PC-9 (cell line): ENCODE measurements at regions not wholly inside any gene's neighbourhood (a gene's known extent, or its start where the extent isn't known, plus 50 kb on each side); places are given as distances from the start of the nearest gene placed in this dataset.

Experiments
- BruUV-seq: library from RNA; stranded (reverse); fragments of 400-500 nt; replicated peaks from 2 replicates; lab custom pipeline; 2021; lab: Mats Ljungman, UMichigan
- CTCF ChIA-PET: fragments of 300-600 bp; sonication (Branson Sonifier 250); formaldehyde crosslinking; loops from one replicate; lab custom pipeline; 2022; ENCODE audit warnings: antibody characterized with exemption; lab: Charles Lee
- POLR2A ChIA-PET: fragments of 300-600 bp; sonication (Branson Sonifier 250); formaldehyde crosslinking; loops from one replicate; lab custom pipeline; 2022; ENCODE audit warnings: antibody characterized with exemption; ENCODE audit not compliant: unreplicated experiment; lab: Charles Lee
- DNase-seq, 2 experiments: peaks; one replicate each; pipeline versions ENCODE4 v3.0.0 to v3.0.0-alpha.2; 2015 to 2022; ENCODE audit warnings: mixed read lengths in 1 of 2
- H2AFZ ChIP-seq: fragments of 200-600 bp; sonication (generic); 2 replicates; pipeline ENCODE4 v1.8.1; 2017; ENCODE audit warnings: antibody characterized with exemption
- H3F3A ChIP-seq: fragments of 200-600 bp; sonication (generic); 2 replicates; pipeline ENCODE4 v1.8.1; 2017; ENCODE audit warnings: antibody characterized with exemption, mild to moderate bottlenecking, low read depth; ENCODE audit not compliant: insufficient read depth
- H3K27ac ChIP-seq: fragments of 200-600 bp; sonication (generic); 2 replicates; pipeline ENCODE4 v1.6.1; 2016; ENCODE audit warnings: mixed run types
- H3K27me3 ChIP-seq: fragments of 200-600 bp; sonication (generic); 2 replicates; pipeline ENCODE4 v1.6.1; 2016; ENCODE audit warnings: low read depth, mixed run types; ENCODE audit not compliant: insufficient read depth
- H3K36me3 ChIP-seq: fragments of 200-600 bp; sonication (generic); 2 replicates; pipeline ENCODE4 v1.6.1; 2016; ENCODE audit warnings: low read depth, mixed run types
- H3K4me1 ChIP-seq: fragments of 200-600 bp; sonication (generic); replicated peaks from 2 replicates; pipeline ENCODE4 v1.6.1; 2016; ENCODE audit warnings: mixed run types; ENCODE audit not compliant: insufficient read depth
- H3K4me2 ChIP-seq: fragments of 200-600 bp; sonication (generic); 2 replicates; pipeline ENCODE4 v1.6.1; 2017; ENCODE audit warnings: mixed run types
- H3K4me3 ChIP-seq: fragments of 200-600 bp; sonication (generic); 2 replicates; pipeline ENCODE4 v1.6.1; 2016; ENCODE audit warnings: mixed run types
- H3K79me2 ChIP-seq: fragments of 200-600 bp; sonication (generic); 2 replicates; pipeline ENCODE4 v1.6.1; 2017; ENCODE audit warnings: low read depth, mixed run types
- H3K9me2 ChIP-seq: fragments of 200-600 bp; sonication (generic); 2 replicates; pipeline ENCODE4 v1.8.1; 2017; ENCODE audit warnings: mild to moderate bottlenecking; ENCODE audit not compliant: insufficient read depth
- H3K9me3 ChIP-seq: fragments of 200-600 bp; sonication (generic); 2 replicates; pipeline ENCODE4 v1.8.1; 2016; ENCODE audit warnings: low read depth; ENCODE audit not compliant: insufficient read depth
- H4K20me1 ChIP-seq: fragments of 200-600 bp; sonication (generic); 2 replicates; pipeline ENCODE4 v1.8.1; 2017; ENCODE audit not compliant: insufficient read depth
- EZH2 ChIP-seq: fragments of 200-600 bp; sonication (generic); IDR thresholded peaks from 2 replicates; pipeline ENCODE4 v1.8.0; 2017; ENCODE audit warnings: antibody characterized with exemption, low read depth
- intact Hi-C: fragments of 100-400 bp; cut with micrococcal nuclease; formaldehyde crosslinking; loops from one replicate; pipeline ENCODE4 v1.10.0; 2022; ENCODE audit not compliant: unreplicated experiment
- TF ChIP-seq, protein P1 (sequence below): fragments of 200-600 bp; sonication (generic); conservative IDR thresholded peaks from 2 replicates; pipeline ENCODE4 v1.6.1; 2017; ENCODE audit warnings: mixed run types, antibody characterized with exemption, mild to moderate bottlenecking, moderate library complexity

DNA sequence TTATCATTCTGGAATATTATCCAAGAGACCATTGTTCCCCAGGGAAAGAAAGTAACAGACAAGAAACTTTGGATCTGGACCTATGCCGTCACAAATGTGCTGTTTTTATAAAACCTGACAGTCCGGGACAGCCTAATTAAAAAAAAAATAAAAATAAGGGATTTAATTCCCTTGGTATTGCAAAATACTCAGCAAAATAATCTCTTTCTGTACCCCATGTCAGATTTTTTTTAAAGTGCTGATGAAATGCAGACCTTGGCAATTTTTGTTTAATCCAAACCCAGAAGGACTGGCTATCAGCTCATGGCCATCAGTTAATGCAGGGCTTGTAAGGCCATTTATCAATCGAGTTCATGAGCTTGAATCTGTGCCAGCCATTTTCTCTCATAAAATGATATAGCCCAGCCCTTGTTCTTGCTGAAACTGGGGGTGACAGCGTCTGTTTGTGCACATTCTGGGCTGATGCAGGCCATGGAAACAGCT lies 162.7 kb upstream of the S1PR3 start:
- H4K20me1 ChIP-seq, result no peaks in the 10 kb centered on the region
- no peaks in the 10 kb centered on the region for H3K27me3 ChIP-seq
- no peaks in the 10 kb centered on the region for H3K36me3 ChIP-seq
- ChIA-PET CTCF (no interaction called here), POLR2A (interaction anchor here (0.6 kb wide), 1 partner anchor 16 kb away, joined by 3 read pairs; no protein-coding TSS in a partner anchor)
- intact Hi-C loops, result no loop called here
- H2AFZ ChIP-seq, result no peak overlapping the region
- no peaks in the 10 kb centered on the region for H3K79me2 ChIP-seq
- H3K27ac ChIP-seq, result no peak overlapping the region
- TF ChIP-seq, protein P1, sequence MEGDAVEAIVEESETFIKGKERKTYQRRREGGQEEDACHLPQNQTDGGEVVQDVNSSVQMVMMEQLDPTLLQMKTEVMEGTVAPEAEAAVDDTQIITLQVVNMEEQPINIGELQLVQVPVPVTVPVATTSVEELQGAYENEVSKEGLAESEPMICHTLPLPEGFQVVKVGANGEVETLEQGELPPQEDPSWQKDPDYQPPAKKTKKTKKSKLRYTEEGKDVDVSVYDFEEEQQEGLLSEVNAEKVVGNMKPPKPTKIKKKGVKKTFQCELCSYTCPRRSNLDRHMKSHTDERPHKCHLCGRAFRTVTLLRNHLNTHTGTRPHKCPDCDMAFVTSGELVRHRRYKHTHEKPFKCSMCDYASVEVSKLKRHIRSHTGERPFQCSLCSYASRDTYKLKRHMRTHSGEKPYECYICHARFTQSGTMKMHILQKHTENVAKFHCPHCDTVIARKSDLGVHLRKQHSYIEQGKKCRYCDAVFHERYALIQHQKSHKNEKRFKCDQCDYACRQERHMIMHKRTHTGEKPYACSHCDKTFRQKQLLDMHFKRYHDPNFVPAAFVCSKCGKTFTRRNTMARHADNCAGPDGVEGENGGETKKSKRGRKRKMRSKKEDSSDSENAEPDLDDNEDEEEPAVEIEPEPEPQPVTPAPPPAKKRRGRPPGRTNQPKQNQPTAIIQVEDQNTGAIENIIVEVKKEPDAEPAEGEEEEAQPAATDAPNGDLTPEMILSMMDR, result no peak
- TF ChIP-seq EZH2, result no peak
- H3K4me2 ChIP-seq, result no peak overlapping the region
- H3K9me3 ChIP-seq, result no peaks in the 10 kb centered on the region
- DNase-seq, result no peak
- H3K4me3 ChIP-seq, result no peak overlapping the region
- H3F3A ChIP-seq, result no peaks in the 10 kb centered on the region
- no peaks in the 10 kb centered on the region for H3K9me2 ChIP-seq
- H3K4me1 ChIP-seq, result 0 out of 2 replicates have a peak, but pooled peaks cover under 1% of the 10 kb centered on the region
- BruUV-seq, result no TSS peak

DNA sequence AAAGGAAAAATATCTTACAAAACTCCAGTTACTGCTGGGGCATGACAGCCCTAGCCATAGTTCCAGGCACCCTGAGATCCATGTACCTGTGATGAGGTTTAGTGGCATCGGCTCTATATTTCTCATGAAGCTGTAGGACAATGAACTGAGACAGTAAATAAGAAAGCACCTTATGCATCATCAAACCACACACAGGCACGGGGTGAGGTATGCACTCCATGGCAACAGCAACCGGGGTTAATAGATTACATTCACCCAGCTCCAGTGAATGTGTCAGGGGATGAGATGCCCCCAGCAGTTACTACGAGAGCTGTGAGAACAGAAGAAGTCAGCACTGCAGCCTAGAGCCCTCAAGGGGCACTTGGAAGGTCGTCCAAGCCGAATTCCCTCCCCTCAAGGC lies 162.0 kb upstream of the S1PR3 start:
- CTCF ChIA-PET, result no interaction called here
- intact Hi-C loops, result no loop called here

DNA sequence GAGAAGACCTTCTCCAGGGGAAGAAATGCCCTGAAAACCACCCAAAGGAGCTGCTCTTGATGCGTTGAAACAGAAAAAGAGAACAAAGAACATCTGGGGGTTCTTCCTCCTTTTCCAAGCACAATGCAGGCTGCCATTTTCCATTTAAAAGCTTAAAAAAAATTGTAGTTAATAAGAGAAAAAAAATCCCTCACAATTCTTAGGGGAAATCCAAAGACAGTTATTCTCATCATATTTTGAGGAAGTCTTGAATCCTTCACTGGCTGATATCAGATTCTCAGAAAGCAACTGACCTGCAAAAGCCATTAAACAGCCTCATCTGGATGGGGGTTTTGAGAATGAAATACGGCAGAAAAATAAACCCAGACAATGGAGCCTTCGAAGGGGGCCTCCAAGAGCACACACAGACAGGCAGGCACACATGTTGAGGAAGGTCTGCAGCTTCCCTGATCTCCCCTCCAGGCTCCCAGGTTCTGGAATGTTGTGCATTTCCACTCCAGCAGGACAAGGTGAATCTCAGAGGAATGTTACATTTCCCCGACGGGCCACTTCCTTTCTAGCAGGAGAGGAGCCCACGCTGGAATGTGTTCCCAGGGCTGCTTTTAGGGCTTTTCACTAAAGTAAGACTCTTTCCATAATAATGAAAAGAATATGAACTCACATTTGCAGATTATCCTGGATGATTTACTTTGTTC lies 159.4 kb upstream of the S1PR3 start:
- no peaks in the 10 kb centered on the region for H4K20me1 ChIP-seq
- POLR2A ChIA-PET, result no interaction called here
- BruUV-seq, result no TSS peak
- TF ChIP-seq EZH2, result no peak
- TF ChIP-seq, protein P1, result no peak
- H3K9me2 ChIP-seq, result no peaks in the 10 kb centered on the region
- CTCF ChIA-PET, result no interaction called here
- DNase-seq, result no peak
- intact Hi-C loops, result loop anchor here (5.0 kb wide), 1 partner anchor 55 kb away; no protein-coding TSS in a partner anchor
- no peaks in the 10 kb centered on the region for H3K36me3 ChIP-seq
- H3F3A ChIP-seq, result no peaks in the 10 kb centered on the region
- H3K79me2 ChIP-seq, result no peaks in the 10 kb centered on the region
- H3K9me3 ChIP-seq, result no peaks in the 10 kb centered on the region
- H3K4me2 ChIP-seq, result no peak overlapping the region
- H3K27me3 ChIP-seq, result no peaks in the 10 kb centered on the region
- no peak overlapping the region for H2AFZ ChIP-seq
- peaks cover 11% of the 10 kb centered on the region for H3K4me1 ChIP-seq
- H3K4me3 ChIP-seq, result no peak overlapping the region
- no peak overlapping the region for H3K27ac ChIP-seq

More for the DNA sequence above, 162.0 kb upstream of the S1PR3 start:
- no TSS peak for BruUV-seq
- H3K9me2 ChIP-seq, result no peaks in the 10 kb centered on the region
- H3K79me2 ChIP-seq, result no peaks in the 10 kb centered on the region
- H3K4me3 ChIP-seq, result no peak overlapping the region
- no peaks in the 10 kb centered on the region for H3K9me3 ChIP-seq
- POLR2A ChIA-PET, result interaction anchor here (0.7 kb wide), 1 partner anchor 171 kb away, joined by 5 read pairs; no protein-coding TSS in a partner anchor
- no peaks in the 10 kb centered on the region for H3K36me3 ChIP-seq
- no peaks in the 10 kb centered on the region for H4K20me1 ChIP-seq
- peaks cover 7% of the 10 kb centered on the region for H3K4me1 ChIP-seq
- no peaks in the 10 kb centered on the region for H3K27me3 ChIP-seq
- H2AFZ ChIP-seq, result no peak overlapping the region
- no peaks in the 10 kb centered on the region for H3F3A ChIP-seq
- H3K27ac ChIP-seq, result no peak overlapping the region
- DNase-seq, result no peak
- no peak for TF ChIP-seq EZH2
- TF ChIP-seq, protein P1, result no peak
- no peak overlapping the region for H3K4me2 ChIP-seq
